ENCODE measurements at regions not wholly inside any gene's neighbourhood (a gene's known extent, or its start where the extent isn't known, plus 50 kb on each side); places are given as distances from the start of the nearest gene placed in this dataset.

DNA sequence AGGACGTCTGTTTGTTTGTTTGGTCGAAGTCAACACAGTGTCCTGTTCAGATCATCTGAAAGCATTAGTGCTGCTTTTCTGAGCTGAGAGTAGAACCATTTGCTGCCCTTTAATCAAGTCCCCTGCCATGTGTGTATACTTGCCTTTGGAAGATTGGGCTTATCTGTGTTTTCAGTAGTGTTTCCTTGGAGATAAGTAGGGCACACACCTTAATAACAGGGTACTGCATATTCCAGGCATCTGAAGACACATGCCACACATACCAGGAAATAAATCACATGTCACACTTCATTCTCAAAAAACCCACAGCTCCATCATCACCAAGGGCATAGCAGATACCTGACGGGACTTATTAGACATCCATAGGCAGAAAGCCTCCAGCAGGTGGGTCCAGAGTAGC lies 157.4 kb downstream of the SOX11 start:
- TF ChIP-seq, protein P1, sequence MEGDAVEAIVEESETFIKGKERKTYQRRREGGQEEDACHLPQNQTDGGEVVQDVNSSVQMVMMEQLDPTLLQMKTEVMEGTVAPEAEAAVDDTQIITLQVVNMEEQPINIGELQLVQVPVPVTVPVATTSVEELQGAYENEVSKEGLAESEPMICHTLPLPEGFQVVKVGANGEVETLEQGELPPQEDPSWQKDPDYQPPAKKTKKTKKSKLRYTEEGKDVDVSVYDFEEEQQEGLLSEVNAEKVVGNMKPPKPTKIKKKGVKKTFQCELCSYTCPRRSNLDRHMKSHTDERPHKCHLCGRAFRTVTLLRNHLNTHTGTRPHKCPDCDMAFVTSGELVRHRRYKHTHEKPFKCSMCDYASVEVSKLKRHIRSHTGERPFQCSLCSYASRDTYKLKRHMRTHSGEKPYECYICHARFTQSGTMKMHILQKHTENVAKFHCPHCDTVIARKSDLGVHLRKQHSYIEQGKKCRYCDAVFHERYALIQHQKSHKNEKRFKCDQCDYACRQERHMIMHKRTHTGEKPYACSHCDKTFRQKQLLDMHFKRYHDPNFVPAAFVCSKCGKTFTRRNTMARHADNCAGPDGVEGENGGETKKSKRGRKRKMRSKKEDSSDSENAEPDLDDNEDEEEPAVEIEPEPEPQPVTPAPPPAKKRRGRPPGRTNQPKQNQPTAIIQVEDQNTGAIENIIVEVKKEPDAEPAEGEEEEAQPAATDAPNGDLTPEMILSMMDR (IDR thresholded peaks at IDR 0.05 in 8 of 11, conservative IDR thresholded peaks at IDR 0.05 in 3 of 11) = no peak
- TF ChIP-seq POLR2A (IDR thresholded peaks at IDR 0.05) = no peak

Measured in spleen (tissue), 7 donors.